ENCODE measurements at regions not wholly inside any gene's neighbourhood (a gene's known extent, or its start where the extent isn't known, plus 50 kb on each side); places are given as distances from the start of the nearest gene placed in this dataset.
A peak's percentile ranks its signal among the peaks of the same experiment; 100 is the strongest.

GRCh38 chr5:52481201-52481600 lies 306.5 kb upstream of the ITGA1 start:
- DNase-seq (ENCODE audit: low read depth in 1 of 2, low spot score in 1 of 2), result no peak

GRCh38 chr5:52481851-52482250 lies 305.9 kb upstream of the ITGA1 start:
- in situ Hi-C loops (cut with HindIII; ENCODE audit: low pct_unique_long_range_greater_than_20kb, low sequenced_read_pairs), result no loop called here
- DNase-seq (ENCODE audit: low read depth in 1 of 2, low spot score in 1 of 2), result no peak
- no peak for TF ChIP-seq JUND (IDR thresholded peaks at IDR 0.05; ENCODE audit: low read depth)

More at GRCh38 chr5:52481201-52481600, 306.5 kb upstream of the ITGA1 start:
- no peak for TF ChIP-seq JUND (IDR thresholded peaks at IDR 0.05; ENCODE audit: low read depth)
- in situ Hi-C loops (cut with HindIII; ENCODE audit: low pct_unique_long_range_greater_than_20kb, low sequenced_read_pairs), result no loop called here

GRCh38 chr5:52491071-52491787 lies 296.5 kb upstream of the ITGA1 start:
- in situ Hi-C loops (cut with HindIII; ENCODE audit: low pct_unique_long_range_greater_than_20kb, low sequenced_read_pairs), result no loop called here
- peak in 1 of 2 experiments; percentile 10 for DNase-seq (ENCODE audit: low read depth in 1 of 2, low spot score in 1 of 2)
- no peak for TF ChIP-seq JUND (IDR thresholded peaks at IDR 0.05; ENCODE audit: low read depth)

- DNase-seq (ENCODE audit: low read depth in 1 of 2, low spot score in 1 of 2), result no peak
- in situ Hi-C loops (cut with HindIII; ENCODE audit: low pct_unique_long_range_greater_than_20kb, low sequenced_read_pairs), result no loop called here
- no peak for TF ChIP-seq JUND (IDR thresholded peaks at IDR 0.05; ENCODE audit: low read depth)
These were observed 295.9 kb upstream of the ITGA1 start for GRCh38 chr5:52491818-52492217.

DNA sequence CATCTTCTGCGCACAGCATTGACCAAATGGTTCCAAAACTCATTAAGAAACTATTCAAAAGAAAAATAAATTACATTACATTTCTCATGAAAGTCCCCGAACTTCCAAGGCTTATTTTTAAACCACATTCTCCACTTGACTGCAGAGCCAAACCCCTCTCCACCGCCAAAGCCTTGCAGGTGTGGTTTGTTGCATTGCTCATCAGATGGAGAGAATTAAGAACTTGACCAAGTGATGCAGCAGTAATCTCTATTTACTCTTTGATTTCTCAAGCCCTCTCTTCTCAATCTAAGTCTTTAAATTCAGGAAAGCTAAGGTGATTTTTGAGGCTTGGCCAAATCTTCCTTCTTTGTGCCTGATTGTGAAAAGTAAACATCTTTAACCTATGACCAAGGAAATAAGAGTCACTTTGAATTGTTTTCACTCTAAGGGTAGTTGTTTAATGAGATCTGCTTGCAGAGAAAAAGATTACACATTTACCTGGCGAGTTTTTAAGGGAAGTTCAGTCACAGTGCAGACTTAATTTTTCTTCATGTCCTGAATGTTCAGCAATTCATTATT lies 290.5 kb upstream of the ITGA1 start:
- DNase-seq (ENCODE audit: low read depth in 1 of 2, low spot score in 1 of 2), result no peak
- in situ Hi-C loops (cut with HindIII; ENCODE audit: low pct_unique_long_range_greater_than_20kb, low sequenced_read_pairs), result no loop called here
- no peak for TF ChIP-seq JUND (IDR thresholded peaks at IDR 0.05; ENCODE audit: low read depth)

- in situ Hi-C loops (cut with HindIII; ENCODE audit: low pct_unique_long_range_greater_than_20kb, low sequenced_read_pairs), result no loop called here
- no peak for TF ChIP-seq JUND (IDR thresholded peaks at IDR 0.05; ENCODE audit: low read depth)
- no peak for DNase-seq (ENCODE audit: low read depth in 1 of 2, low spot score in 1 of 2)
These were observed 289.1 kb upstream of the ITGA1 start for GRCh38 chr5:52498607-52499006.

DNA sequence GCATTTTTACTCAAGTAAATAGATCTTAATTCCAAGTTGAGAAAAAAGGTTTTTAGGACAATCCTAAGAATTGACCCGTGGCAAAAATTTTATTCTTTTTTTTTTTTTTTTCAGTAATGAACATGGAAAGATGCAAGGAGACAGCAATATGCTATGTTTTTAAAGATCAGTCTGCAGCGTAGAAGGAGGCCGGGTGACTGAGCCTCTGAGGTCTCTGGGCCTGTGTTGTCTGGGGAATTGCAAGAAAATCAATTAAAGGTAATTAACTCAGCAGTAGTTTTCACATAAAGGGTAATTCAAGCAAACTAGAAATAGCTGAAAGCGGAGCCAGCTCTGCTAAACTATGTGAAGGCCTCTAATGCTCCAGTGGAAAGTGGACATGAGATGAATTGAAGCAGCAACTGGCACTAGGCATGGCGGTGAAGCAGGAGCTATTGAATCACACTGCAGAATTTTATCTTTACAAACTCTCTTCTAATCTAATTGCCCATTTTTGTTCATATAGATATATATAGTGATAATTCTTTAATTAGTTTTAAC lies 285.2 kb upstream of the ITGA1 start:
- DNase-seq (ENCODE audit: low read depth in 1 of 2, low spot score in 1 of 2), result no peak
- in situ Hi-C loops (cut with HindIII; ENCODE audit: low pct_unique_long_range_greater_than_20kb, low sequenced_read_pairs), result no loop called here
- no peak for TF ChIP-seq JUND (IDR thresholded peaks at IDR 0.05; ENCODE audit: low read depth)

GRCh38 chr5:52504584-52505240 lies 283.0 kb upstream of the ITGA1 start:
- in situ Hi-C loops (cut with HindIII; ENCODE audit: low pct_unique_long_range_greater_than_20kb, low sequenced_read_pairs), result no loop called here
- TF ChIP-seq JUND (IDR thresholded peaks at IDR 0.05; ENCODE audit: low read depth), result no peak
- DNase-seq (ENCODE audit: low read depth in 1 of 2, low spot score in 1 of 2), result no peak

- no peak for TF ChIP-seq JUND (IDR thresholded peaks at IDR 0.05; ENCODE audit: low read depth)
- no peak for DNase-seq (ENCODE audit: low read depth in 1 of 2, low spot score in 1 of 2)
- in situ Hi-C loops (cut with HindIII; ENCODE audit: low pct_unique_long_range_greater_than_20kb, low sequenced_read_pairs), result no loop called here
These were observed 270.0 kb upstream of the ITGA1 start for GRCh38 chr5:52517667-52518066.

DNA sequence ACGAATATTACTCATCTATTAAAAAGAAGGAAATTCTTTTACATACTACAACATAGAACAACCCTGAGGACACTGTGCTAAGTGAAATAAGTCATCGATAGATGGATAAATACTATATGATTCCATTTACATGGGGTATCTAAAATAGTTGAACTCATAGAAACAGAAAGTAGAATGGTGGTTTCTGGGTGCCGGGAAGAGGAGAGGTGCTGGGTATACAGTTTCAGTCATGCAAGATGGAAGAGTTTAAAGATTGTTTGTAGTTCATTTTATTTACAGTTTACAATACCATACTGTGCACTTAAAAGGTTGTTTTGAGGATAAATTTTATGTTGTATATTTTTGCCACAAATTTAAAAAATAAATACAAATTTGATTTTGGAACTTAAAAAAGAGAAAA lies 267.5 kb upstream of the ITGA1 start:
- in situ Hi-C loops (cut with HindIII; ENCODE audit: low pct_unique_long_range_greater_than_20kb, low sequenced_read_pairs), result no loop called here
- DNase-seq (ENCODE audit: low read depth in 1 of 2, low spot score in 1 of 2), result no peak
- TF ChIP-seq JUND (IDR thresholded peaks at IDR 0.05; ENCODE audit: low read depth), result no peak

- in situ Hi-C loops (cut with HindIII; ENCODE audit: low pct_unique_long_range_greater_than_20kb, low sequenced_read_pairs), result no loop called here
- no peak for DNase-seq (ENCODE audit: low read depth in 1 of 2, low spot score in 1 of 2)
- no peak for TF ChIP-seq JUND (IDR thresholded peaks at IDR 0.05; ENCODE audit: low read depth)
These were observed 266.5 kb upstream of the ITGA1 start for GRCh38 chr5:52521236-52521635.

- DNase-seq (ENCODE audit: low read depth in 1 of 2, low spot score in 1 of 2), result no peak
- TF ChIP-seq JUND (IDR thresholded peaks at IDR 0.05; ENCODE audit: low read depth), result no peak
These were observed 264.0 kb upstream of the ITGA1 start for GRCh38 chr5:52523701-52524100.

DNA sequence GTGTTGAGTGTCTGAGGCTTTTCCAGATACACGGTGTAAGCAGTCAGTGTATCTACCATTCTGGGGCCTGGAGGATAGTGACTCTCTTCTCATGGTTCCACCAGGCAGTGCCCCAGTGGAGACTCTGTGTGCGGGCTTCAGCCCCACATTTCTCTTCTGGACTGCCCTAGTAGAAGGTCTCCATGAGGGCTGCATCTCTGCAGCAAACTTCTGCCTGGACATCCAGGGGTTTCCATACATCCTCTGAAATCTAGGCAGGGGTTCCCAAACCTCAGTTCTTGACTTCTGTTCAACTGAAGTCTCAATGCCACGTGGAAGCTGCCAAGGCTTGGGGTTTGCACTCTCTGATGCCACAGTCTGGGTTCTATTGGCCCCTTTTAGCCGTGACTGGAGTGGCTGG lies 256.6 kb upstream of the ITGA1 start:
- DNase-seq (ENCODE audit: low read depth in 1 of 2, low spot score in 1 of 2), result peak in 1 of 2 experiments; percentile 12
- no peak for TF ChIP-seq JUND (IDR thresholded peaks at IDR 0.05; ENCODE audit: low read depth)
- in situ Hi-C loops (cut with HindIII; ENCODE audit: low pct_unique_long_range_greater_than_20kb, low sequenced_read_pairs), result no loop called here

More at GRCh38 chr5:52523701-52524100, 264.0 kb upstream of the ITGA1 start:
- in situ Hi-C loops (cut with HindIII; ENCODE audit: low pct_unique_long_range_greater_than_20kb, low sequenced_read_pairs), result no loop called here
